Inflammatory macrophage treated with lipopolysaccharide for 1 hour (primary cell): ENCODE measurements at regions not wholly inside any gene's neighbourhood (a gene's known extent, or its start where the extent isn't known, plus 50 kb on each side); places are given as distances from the start of the nearest gene placed in this dataset.

Experiments used
- DNase-seq, 2 donors: peaks; one replicate each; pipeline ENCODE4 v3.0.0-alpha.2; 2020 to 2022

GRCh38 chr20:24376311-24377099 is 92.9 kb upstream of the SYNDIG1 start:
- DNase-seq, result no peak

GRCh38 chr20:24373372-24373771 is 96.1 kb upstream of the SYNDIG1 start:
- no peak for DNase-seq

- no peak for DNase-seq
Observed at GRCh38 chr20:24370911-24371695, 98.3 kb upstream of the SYNDIG1 start.

GRCh38 chr20:24370249-24370648 is 99.2 kb upstream of the SYNDIG1 start:
- no peak for DNase-seq

- DNase-seq, result no peak
Observed at GRCh38 chr20:24368253-24368652, 101.2 kb upstream of the SYNDIG1 start.

- no peak for DNase-seq
Observed at GRCh38 chr20:24366336-24367004, 103.0 kb upstream of the SYNDIG1 start.

DNA sequence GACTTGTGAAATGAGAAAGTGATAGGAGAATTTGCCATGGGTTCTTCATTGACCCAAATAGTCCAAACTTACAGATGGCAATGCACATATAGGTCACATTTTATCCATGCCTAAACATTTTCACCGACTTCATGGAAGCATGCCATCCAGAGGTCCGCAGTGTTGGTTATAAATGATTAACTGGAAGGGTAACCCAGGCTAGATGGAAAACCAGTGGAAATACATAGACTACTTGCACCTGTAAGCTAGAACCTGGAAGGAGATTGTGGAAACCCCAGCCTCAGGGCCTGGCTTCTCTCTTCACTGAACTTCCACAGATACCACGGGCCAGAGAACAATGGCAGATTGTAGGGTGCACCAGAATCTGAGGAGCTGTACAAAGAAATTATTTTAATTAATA is 103.8 kb upstream of the SYNDIG1 start:
- DNase-seq, result no peak

DNA sequence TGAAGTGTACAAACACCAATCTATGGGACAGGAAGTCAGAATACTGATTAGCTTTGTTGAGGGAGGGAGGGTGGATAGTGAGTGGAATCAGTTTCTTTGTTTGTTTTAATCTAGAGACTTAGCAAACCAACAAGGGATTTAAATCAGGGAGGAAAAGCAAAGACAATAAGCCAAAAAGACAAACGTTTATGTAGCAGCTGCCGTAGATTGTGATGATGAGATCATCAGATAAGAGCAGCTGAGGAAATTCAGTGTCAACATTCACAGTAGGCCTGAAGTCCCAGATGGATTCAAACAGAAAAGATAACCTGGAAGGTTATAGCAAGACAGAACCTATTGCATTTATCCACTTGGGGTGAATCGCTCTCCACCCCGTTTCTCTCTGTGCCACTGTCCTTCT is 104.9 kb upstream of the SYNDIG1 start:
- DNase-seq, result no peak

DNA sequence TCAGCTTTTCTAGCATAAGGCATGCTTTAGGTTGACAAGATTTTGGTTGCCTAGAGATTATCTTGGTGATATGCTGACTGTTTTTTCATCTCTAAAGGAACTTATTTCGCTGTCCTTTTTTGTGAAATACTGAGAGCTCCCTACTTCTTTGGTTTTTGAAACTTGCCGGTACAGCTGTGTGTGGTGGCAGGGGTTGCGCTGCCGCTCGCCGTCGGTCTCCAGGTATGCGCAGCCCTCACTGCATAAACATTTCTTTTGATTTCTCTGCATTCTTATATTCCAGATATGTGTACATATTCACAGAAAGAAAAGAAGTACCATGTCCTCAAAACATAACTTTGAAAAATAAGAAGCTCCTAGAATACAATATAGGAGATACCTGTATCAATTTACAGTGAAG is 106.4 kb upstream of the SYNDIG1 start:
- DNase-seq, result no peak

GRCh38 chr20:24362080-24362479 is 107.3 kb upstream of the SYNDIG1 start:
- no peak for DNase-seq

DNA sequence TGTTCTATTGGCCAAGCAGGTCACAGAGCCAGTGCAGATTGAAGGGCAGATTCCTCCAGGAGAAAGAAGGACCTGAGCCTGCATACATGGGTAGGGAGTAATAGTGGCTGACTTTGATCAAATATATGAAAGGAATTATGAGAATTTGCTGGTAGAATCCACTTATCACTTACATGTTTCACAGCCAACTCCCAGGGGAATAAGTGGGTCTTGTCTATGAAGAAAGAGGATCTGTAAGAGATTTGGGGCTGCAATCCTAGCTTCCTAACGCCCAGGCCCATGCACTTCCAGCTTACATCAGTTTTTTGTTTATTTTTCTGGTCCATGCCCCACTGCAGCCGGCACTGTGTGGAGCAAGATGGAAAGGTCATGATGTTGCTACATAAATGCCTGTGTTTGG is 107.9 kb upstream of the SYNDIG1 start:
- DNase-seq, result no peak

- no peak for DNase-seq
Observed at GRCh38 chr20:24360531-24360930, 108.9 kb upstream of the SYNDIG1 start.

DNA sequence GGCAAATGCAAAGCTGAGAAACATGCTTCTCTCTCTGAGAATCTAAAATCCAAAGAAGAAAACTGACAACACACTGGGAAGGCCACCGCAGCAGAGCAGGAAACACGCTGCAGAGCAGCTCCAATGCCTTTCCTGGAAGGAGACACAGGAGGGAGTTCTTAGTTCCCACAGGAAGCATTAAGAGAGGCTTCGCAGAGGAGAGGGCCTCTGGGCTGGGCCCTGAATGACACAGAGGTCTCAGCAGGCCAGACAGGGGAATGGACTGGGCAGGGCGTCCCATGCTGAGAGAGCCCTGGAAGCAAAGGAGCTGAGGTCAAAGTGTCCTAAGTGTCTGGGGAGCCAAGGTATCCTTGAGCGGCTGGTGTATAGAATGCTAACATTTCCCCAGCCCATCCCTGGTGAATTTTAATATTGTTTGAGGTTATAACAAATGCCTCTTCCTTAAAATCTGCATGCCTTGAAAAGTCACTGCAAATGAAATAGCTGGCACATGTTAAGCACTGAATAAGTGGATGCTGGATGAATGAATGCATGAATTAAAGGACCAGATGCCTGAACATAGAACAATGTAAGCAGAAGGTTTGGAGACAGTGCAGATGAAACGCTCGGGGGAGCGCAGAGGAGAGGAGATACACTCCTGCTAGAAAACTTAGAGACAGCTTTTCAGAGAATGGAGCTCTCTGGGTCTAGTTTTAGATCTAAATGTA is 110.0 kb upstream of the SYNDIG1 start:
- no peak for DNase-seq

GRCh38 chr20:24357931-24358330 is 111.5 kb upstream of the SYNDIG1 start:
- DNase-seq, result no peak

DNA sequence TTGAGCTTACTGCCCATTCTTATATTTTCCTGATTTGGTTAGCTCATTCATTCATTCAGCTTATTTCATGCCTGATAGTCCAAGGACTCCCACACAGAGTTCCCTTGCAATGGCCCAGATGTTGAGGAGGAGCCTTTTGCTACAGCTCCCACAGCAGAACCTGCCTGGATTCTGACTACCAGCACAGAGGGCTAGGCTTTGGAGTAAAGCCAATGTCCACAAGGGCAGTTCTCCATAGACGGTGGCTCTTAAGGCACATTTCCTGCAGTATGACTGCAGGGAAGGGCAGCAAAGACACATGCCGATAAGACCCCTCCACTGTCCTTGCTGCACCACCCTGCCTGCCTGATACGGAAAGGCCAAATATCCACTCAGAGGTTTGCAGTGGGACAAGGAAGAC is 112.3 kb upstream of the SYNDIG1 start:
- DNase-seq, result no peak

DNA sequence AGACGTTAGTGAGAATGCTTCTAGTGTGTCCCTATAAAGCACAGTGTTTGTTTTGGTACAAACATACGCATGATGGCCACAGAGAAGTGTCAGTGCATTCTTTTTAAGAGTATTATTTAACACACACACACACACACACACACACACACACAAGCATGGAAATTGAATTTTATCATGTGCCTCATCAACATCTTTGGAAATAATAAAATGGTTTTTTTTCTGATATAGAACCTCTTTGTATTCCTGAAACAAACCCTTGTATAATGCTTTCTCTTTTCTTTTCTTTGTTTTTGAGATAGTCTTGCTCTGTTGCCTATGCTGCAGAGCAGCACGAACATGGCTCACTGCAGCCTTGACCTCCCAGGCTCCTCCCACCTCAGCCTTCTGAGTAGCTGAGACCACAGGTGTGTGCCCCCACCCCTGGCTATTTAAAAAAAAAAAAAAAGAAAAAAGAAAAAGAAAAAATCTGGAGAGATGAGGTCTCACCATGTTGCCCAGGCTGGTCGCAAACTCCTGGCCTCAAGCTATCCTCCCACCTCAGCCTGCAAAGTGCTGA is 116.2 kb upstream of the SYNDIG1 start:
- no peak for DNase-seq

GRCh38 chr20:24350923-24351368 is 118.5 kb upstream of the SYNDIG1 start:
- DNase-seq, result no peak

DNA sequence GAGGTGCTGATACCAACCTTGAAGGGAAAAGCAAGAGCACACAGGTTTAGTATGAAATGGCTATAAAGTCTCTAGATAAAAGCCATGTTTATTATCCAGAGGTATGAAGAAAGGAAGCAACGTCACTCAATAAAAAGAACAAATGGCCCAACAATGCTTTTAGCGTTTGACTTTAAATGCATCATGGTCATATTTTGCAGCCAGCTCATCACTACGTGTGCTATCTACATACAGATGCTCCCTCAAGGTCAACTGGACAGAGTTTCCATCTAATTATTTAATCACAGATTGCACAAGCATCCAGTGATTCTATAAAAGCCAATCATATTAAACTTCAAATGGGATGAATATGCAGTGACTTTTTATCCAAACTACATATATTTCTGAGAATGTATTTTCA is 127.6 kb upstream of the SYNDIG1 start:
- no peak for DNase-seq

GRCh38 chr20:24340933-24341332 is 128.5 kb upstream of the SYNDIG1 start:
- DNase-seq, result no peak

DNA sequence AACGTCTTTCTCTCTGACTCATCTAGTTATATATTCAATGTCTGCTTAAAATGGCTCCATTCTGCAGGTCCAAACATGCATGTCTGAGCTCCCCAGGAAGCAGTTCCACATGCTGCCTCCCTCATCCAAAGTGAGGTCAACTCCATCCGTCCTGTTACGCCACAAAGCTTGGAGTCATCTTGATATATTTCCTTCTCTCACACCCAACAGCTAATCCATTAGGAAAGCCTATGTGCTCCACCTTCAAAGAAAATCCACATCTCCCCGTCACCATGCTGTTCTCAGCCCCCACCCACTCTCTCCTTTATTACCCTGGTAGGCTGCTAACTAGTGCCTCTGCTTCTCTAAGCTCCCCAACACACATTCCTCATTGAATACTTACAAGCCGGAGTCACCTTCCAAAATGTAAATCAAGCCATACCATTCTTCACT is 130.2 kb upstream of the SYNDIG1 start:
- DNase-seq, result no peak

- no peak for DNase-seq
Observed at GRCh38 chr20:24337551-24337950, 131.9 kb upstream of the SYNDIG1 start.

DNA sequence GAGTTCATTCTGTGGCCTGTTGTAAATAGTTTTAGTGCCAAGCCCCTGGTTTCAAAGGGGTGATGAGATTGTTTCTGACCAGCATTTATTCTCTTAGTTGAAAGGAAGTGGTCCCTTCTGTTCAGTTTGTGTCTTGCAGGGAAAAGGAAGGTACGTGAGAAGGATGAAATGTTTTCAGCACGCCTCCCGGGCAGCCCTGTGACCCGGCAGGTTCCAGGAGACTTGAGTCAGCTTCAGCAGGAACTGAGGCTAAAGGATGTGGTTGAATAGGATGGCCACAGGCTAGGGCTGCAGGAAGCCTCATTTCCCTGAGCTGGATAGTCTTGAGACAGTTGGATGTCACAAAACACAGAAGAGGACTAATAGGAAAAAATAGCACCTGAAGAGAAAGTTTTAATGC is 132.4 kb upstream of the SYNDIG1 start:
- no peak for DNase-seq

- no peak for DNase-seq
Observed at GRCh38 chr20:24334830-24335229, 134.6 kb upstream of the SYNDIG1 start.
